NCI-H748 (cell line): ENCODE measurements at regions not wholly inside any gene's neighbourhood (a gene's known extent, or its start where the extent isn't known, plus 50 kb on each side); places are given as distances from the start of the nearest gene placed in this dataset.
"Not testable (repeated sequence)": the region's sequence is repeated elsewhere in the genome, so short reads cannot be mapped to it uniquely, and the experiment has no call there.

Experiments
- DNase-seq: peaks from one replicate; lab custom pipeline; 2025; ENCODE audit not compliant: unreplicated experiment; lab: John Stamatoyannopoulos, UW

DNA sequence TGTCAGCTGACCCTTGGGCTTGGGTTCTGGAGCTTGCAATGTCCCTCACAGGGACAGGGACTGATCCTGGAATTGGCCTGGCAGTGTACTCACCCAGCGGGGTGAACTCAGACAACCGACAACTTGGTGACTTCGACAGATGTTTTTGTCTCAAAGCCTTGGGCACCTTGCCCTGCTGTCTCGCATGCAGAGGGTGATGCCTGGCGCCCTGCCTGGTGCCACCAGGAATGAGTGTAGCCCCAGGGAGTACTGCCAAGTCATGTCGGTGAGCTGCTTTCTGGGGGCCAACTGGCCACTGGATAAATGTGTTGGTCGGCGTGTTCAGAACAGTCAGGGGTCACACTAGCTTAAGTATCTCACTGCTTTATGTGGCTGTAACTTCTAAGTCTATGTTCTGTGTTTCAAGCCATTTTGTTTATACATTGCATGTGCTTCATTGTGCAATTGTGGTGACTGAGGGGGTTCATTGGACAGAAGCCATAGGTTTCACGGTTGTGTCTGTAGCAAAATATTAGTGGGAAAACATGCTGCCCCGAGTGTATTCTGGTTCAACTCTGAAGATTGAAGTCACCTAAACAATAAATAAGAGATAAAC, 96.3 kb upstream of the TNFSF11 start:
- DNase-seq = no peak

- DNase-seq = peak; percentile 41
Measured at GRCh38 chr13:42478531-42479156, 95.3 kb upstream of the TNFSF11 start.

GRCh38 chr13:42484386-42484785, 89.6 kb upstream of the TNFSF11 start:
- DNase-seq = no peak

DNA sequence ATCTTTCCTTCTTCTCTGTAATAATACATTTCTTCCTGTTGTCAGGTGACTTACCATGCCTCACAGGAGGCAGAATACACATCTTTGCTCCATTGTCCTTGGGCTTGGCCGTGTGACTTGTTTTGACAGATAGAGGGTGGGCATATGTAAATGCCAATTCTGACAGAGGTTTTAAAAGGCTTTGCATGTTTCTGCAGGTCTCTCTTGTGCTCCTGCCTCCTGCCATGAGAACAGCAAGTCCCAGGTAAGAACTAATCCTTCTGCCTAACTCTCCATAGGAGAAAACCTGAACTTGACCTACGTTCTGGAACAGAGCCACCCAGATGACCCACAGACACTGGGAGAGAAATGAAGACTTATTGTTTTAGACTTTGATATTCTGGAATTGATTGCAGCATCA, 88.7 kb upstream of the TNFSF11 start:
- DNase-seq = no peak

GRCh38 chr13:42486711-42487198, 87.2 kb upstream of the TNFSF11 start:
- no peak for DNase-seq

- no peak for DNase-seq
Measured at GRCh38 chr13:42487221-42487620, 86.7 kb upstream of the TNFSF11 start.

GRCh38 chr13:42490676-42491075, 83.3 kb upstream of the TNFSF11 start:
- no peak for DNase-seq

DNA sequence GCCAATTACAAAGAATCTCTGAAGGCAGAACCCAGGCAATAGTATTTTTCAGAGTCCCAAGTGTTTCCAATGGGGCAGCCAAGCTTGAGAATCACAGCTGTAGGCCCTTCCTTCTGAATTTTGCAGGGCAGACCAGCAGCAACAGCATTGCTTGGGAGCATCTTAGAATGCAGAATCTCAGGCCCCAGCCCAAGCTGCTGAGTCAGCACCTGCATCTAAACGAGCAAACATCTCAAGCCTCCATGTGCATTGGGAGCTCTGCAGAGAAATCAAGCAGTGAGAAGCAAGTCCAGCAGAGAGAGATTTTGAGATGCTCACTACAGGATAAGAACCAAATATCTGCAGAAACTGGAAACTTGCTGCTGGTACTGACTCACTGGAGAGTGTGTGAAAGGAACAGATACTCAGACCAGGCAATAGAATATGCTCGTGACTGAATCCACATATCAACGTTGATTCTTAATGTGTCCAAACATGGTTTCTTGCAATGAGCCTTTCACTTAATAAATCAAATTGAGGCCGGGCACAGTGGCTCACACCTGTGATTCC, 81.5 kb upstream of the TNFSF11 start:
- no peak for DNase-seq

DNA sequence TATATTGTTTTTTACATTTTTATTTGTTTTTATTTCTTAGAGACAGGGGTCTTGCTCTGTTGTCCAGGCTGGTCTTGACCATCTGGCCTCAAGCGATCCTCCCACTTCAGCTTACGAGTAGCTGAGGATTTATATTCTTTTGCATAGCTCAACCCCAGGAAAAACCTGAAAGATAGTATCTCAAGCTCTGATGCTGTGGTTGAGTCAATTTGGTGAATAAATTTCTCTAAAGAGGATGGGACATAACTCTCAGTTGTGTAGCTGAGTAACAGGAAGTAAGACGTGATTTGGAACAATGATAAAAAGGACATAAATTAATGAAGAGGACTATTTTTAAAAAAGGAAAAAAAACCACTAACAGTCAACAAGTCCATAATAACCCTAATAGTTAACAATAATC, 79.8 kb upstream of the TNFSF11 start:
- no peak for DNase-seq

DNA sequence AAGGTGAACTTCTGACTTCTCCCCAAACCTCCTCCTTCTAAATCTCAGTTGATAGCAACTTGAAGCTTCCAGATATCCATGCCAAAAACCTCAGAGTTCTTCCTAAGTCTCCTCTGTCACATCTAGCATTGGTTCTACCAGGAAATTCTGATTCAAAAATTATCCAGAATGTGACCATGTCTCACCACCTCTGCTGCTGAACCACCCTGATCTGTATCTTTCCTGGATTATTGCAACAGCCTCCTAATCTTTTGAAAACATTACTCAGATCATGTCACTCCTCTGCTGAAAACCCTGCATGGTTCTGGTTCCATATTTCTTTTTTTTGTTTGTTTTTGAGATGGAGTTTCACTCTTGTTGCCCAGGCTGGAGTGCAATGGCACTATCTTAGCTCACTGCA, 78.7 kb upstream of the TNFSF11 start:
- no peak for DNase-seq

- no peak for DNase-seq
Measured at GRCh38 chr13:42495751-42496150, 78.2 kb upstream of the TNFSF11 start.

DNA sequence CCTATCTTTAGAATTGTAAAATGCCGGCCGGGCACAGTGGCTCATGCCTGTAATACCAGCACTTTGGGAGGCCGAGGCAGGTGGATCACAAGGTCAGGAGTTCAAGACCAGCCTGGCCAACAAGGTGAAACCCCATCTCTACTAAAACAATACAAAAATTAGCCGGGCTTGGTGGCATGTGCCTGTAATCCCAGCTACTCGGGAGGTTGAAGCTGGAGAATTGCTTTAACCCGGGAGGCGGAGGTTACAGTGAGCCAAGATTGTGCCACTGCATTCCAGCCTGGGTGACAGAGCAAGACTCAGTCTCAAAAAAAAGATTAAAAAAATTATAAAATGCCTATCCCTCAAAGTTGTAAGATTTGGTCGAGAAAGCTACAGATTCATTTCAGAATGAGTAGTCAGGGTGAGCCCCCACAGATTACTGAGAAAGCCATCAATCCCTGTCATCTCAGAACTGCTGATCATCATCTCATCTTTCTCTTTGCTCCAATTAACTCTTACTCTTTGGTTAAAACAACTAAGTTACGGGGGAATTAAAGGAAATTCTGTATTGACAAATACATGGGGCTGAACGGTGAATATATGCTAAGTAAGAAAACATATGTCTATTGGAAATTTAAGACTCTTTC, 76.9 kb upstream of the TNFSF11 start:
- DNase-seq = not testable (repeated sequence)

- DNase-seq = no peak
Measured at GRCh38 chr13:42497798-42498197, 76.2 kb upstream of the TNFSF11 start.

DNA sequence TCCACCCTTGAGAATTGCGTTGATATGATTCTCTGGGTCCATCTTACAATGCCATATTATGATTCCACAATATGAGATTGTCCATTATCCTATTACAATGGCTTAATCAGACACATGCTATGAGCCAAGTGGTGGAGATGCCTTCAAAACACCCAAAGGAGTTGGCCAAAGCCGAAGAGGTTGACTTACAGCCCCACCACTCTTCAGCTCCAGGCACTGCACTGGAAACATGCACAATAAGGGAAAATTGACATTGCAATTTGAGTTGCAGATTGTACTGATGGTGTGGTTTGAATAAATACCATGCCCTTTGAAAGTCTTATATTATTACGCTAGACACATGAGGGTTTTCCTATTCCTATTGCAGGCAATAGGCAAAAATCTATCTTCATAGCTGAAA, 75.4 kb upstream of the TNFSF11 start:
- DNase-seq = no peak
